ENCODE measurements at regions not wholly inside any gene's neighbourhood (a gene's known extent, or its start where the extent isn't known, plus 50 kb on each side); places are given as distances from the start of the nearest gene placed in this dataset.

DNA sequence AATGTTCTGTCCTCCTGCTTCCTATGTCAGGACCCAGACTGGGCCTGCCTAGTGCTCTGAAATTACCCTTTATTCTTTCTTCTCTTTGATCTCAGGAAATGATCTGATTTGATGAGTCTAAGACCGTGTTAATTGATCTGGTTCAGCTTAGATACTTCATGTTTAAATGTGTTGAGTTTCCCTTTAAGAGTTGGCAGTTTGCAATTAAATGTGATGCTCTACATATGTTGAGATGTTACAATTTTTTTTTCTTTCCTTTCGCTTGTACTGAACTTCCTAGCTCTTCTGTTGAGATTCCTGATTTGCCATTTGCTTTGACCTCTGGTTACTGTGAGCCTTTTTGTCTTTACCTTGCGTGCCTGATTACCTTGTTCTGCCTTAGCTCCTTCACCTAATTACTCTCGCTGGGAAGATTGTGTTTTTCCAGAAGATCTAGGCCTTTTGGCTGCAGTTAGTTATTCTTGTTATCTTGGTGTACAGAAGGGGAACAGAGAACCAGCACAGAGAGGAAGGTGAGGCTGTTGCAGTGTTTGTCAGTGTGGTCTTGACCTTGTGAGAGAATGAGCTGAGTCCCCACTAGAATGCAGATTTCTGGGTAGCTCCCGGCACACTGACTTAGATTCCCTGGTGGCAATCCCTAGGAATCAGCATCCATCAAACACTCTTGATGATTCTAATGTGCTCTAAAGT is 203.6 kb downstream of the EDEM1 start:
- H3K4me3 ChIP-seq (replicated peaks in 1 of 3; ENCODE audit: insufficient read depth in 1 of 3, low read depth in 1 of 3, low read length in 3 of 3): no peak overlapping the region
- dilution Hi-C loops (cut with MboI; ENCODE audit: extremely low pct_ligation_motif_present, low sequenced_read_pairs): no loop called here
- TF ChIP-seq, protein P1, sequence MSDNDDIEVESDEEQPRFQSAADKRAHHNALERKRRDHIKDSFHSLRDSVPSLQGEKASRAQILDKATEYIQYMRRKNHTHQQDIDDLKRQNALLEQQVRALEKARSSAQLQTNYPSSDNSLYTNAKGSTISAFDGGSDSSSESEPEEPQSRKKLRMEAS (IDR thresholded peaks at IDR 0.05; ENCODE audit: insufficient read depth, insufficient read length): no peak
- TF ChIP-seq MYC (IDR thresholded peaks at IDR 0.05; ENCODE audit: low read depth, low read length) (no peak), FOS (IDR thresholded peaks at IDR 0.05; ENCODE audit: borderline replicate concordance, insufficient read depth, low read length) (no peak), GATA2 (IDR thresholded peaks at IDR 0.05; ENCODE audit: insufficient read depth, insufficient read length, low read depth, low read length) (no peak), JUN (IDR thresholded peaks at IDR 0.05; ENCODE audit: borderline replicate concordance, insufficient read depth, insufficient read length, low read depth) (no peak), EZH2 (IDR thresholded peaks at IDR 0.05; ENCODE audit: borderline replicate concordance, low read depth, low read length, severe bottlenecking) (no peak), POLR2AphosphoS5 (IDR thresholded peaks at IDR 0.05; ENCODE audit: insufficient read depth, low read depth, low read length) (no peak), POLR2A (IDR thresholded peaks at IDR 0.05; ENCODE audit: low read depth, low read length) (no peak)
- TF ChIP-seq, protein P2, sequence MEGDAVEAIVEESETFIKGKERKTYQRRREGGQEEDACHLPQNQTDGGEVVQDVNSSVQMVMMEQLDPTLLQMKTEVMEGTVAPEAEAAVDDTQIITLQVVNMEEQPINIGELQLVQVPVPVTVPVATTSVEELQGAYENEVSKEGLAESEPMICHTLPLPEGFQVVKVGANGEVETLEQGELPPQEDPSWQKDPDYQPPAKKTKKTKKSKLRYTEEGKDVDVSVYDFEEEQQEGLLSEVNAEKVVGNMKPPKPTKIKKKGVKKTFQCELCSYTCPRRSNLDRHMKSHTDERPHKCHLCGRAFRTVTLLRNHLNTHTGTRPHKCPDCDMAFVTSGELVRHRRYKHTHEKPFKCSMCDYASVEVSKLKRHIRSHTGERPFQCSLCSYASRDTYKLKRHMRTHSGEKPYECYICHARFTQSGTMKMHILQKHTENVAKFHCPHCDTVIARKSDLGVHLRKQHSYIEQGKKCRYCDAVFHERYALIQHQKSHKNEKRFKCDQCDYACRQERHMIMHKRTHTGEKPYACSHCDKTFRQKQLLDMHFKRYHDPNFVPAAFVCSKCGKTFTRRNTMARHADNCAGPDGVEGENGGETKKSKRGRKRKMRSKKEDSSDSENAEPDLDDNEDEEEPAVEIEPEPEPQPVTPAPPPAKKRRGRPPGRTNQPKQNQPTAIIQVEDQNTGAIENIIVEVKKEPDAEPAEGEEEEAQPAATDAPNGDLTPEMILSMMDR (IDR thresholded peaks at IDR 0.05; ENCODE audit: extremely low read depth in 1 of 2, insufficient read depth in 1 of 2, low read depth in 1 of 2, low read length in 2 of 2): no peak
- no peak overlapping the region for H3K27ac ChIP-seq (ENCODE audit: insufficient read depth, low read depth, low read length)
- no peaks in the 10 kb centered on the region for H3K36me3 ChIP-seq (ENCODE audit: control insufficient read depth in 2 of 2, extremely low read depth in 1 of 2, insufficient read depth in 2 of 2, low read length in 2 of 2)
- ChIA-PET POLR2A (no interaction called here), CTCF (no interaction called here)
- no peaks in the 10 kb centered on the region for H3K4me1 ChIP-seq (ENCODE audit: control insufficient read depth, extremely low read depth, insufficient read depth, low read length)
- H2AFZ ChIP-seq (ENCODE audit: low read depth, low read length): no peak overlapping the region
- H3K79me2 ChIP-seq (ENCODE audit: control insufficient read depth, insufficient read depth, low read length): no peaks in the 10 kb centered on the region
- intact Hi-C loops (cut with micrococcal nuclease): no loop called here
- no TSS peak for BruUV-seq (replicated peaks)
- H3K9ac ChIP-seq (replicated peaks; ENCODE audit: extremely low read depth, insufficient read depth, low read length): no peak overlapping the region
- H3K4me2 ChIP-seq (ENCODE audit: insufficient read depth, low read length): no peak overlapping the region
- H4K20me1 ChIP-seq (replicated peaks; ENCODE audit: control insufficient read depth, extremely low read depth, insufficient read depth, low read length): no peaks in the 10 kb centered on the region
- H3K27me3 ChIP-seq (ENCODE audit: control insufficient read depth in 2 of 2, insufficient read depth in 2 of 2, low read length in 2 of 2): no peaks in the 10 kb centered on the region
- peaks cover 4% of the 10 kb centered on the region for H3K9me3 ChIP-seq (replicated peaks; ENCODE audit: control insufficient read depth, insufficient read depth, low read length)
- H3K9me1 ChIP-seq (replicated peaks; ENCODE audit: control insufficient read depth, extremely low read depth, insufficient read depth, low read length): no peaks in the 10 kb centered on the region
- FAIRE-seq (no peak), DNase-seq (ENCODE audit: low read depth, low spot score) (no peak)

Data from endothelial cell of umbilical vein (primary cell).